ENCODE measurements at regions not wholly inside any gene's neighbourhood (a gene's known extent, or its start where the extent isn't known, plus 50 kb on each side); places are given as distances from the start of the nearest gene placed in this dataset.

GRCh38 chr7:49425277-49425818 lies 348.1 kb upstream of the VWC2 start:
- Histone ChIP-seq H2BK20ac (ENCODE audit: low read depth, low read length) (no peak overlapping the region), H4K91ac (ENCODE audit: insufficient read depth, low read depth, low read length) (no peak overlapping the region), H3K36me3 (ENCODE audit: control insufficient read depth, insufficient read depth, low read length) (no peaks in the 10 kb centered on the region), H3K4me1 (ENCODE audit: control insufficient read depth, insufficient read depth, low read length) (no peaks in the 10 kb centered on the region), H2AK9ac (replicated peaks; ENCODE audit: low read depth, low read length, poor library complexity) (no peak overlapping the region), H4K5ac (ENCODE audit: low read depth, low read length) (no peak overlapping the region), H3K23ac (ENCODE audit: low read depth, low read length) (no peak overlapping the region), H3K18ac (ENCODE audit: low read depth, low read length) (no peak overlapping the region), H3K79me1 (ENCODE audit: low read depth in 1 of 2, low read length in 2 of 2) (no peaks in the 10 kb centered on the region), H3K56ac (ENCODE audit: extremely low read depth, insufficient read depth, low read length) (no peak overlapping the region), H2BK5ac (ENCODE audit: low read depth, low read length, poor library complexity, severe bottlenecking) (no peak overlapping the region), H3K27ac (ENCODE audit: insufficient read depth, low read length) (no peak overlapping the region), H3K27me3 (ENCODE audit: control insufficient read depth, insufficient read depth, low read length) (no peaks in the 10 kb centered on the region), H3K9me1 (ENCODE audit: insufficient read depth, low read length) (no peaks in the 10 kb centered on the region), H3K14ac (replicated peaks; ENCODE audit: low read depth, low read length) (no peak overlapping the region), H2BK120ac (ENCODE audit: low read depth, low read length) (no peak overlapping the region), H3K9ac (ENCODE audit: low read depth, low read length) (no peak overlapping the region), H3K4me2 (ENCODE audit: low read depth, low read length) (no peak overlapping the region), H2AFZ (replicated peaks; ENCODE audit: low read length, poor library complexity) (no peak overlapping the region), H4K20me1 (ENCODE audit: insufficient read depth, low read length) (no peaks in the 10 kb centered on the region), H4K8ac (ENCODE audit: low read depth in 2 of 2, low read length in 2 of 2) (no peak overlapping the region), H2AK5ac (ENCODE audit: low read depth, low read length) (no peak overlapping the region), H2BK15ac (ENCODE audit: low read depth, low read length) (no peak overlapping the region), H3K4me3 (ENCODE audit: insufficient read depth, low read depth, low read length) (no peak overlapping the region), H3K9me3 (ENCODE audit: control insufficient read depth, insufficient read depth, low read length) (peaks cover 10% of the 10 kb centered on the region), H3K4ac (ENCODE audit: low read depth, low read length) (no peak overlapping the region)
- ATAC-seq (ENCODE audit: low read depth) (no peak), DNase-seq (no peak)
- intact Hi-C loops (cut with micrococcal nuclease) = no loop called here
- BruUV-seq (replicated peaks) = no TSS peak
- 0% methylated on average over 1 of the region's 5 CpGs; no CpG with 5 or more reads in 1 of the 2 experiments for WGBS, 2 experiments (ENCODE audit: extremely low coverage in 2 of 2, insufficient read length in 1 of 2)
- ChIA-PET POLR2A (ENCODE audit: unreplicated experiment) (no interaction called here), CTCF (no interaction called here)
- dilution Hi-C loops (cut with HindIII; ENCODE audit: low sequenced_read_pairs, unreplicated experiment) = no loop called here
- no peak for TF ChIP-seq MAZ (IDR thresholded peaks at IDR 0.05; ENCODE audit: borderline replicate concordance, low read depth, low read length)
- no peak for TF ChIP-seq BHLHE40 (IDR thresholded peaks at IDR 0.05; ENCODE audit: low read depth, low read length)
- no peak for TF ChIP-seq POLR2A (IDR thresholded peaks at IDR 0.05; ENCODE audit: low read depth, low read length)
- TF ChIP-seq MAFK (IDR thresholded peaks at IDR 0.05; ENCODE audit: low read depth, low read length) = no peak
- in situ Hi-C loops (cut with MboI; ENCODE audit: low sequenced_read_pairs) = no loop called here

Measured in IMR-90 (cell line).